DMS 273 (cell line): ENCODE measurements at regions not wholly inside any gene's neighbourhood (a gene's known extent, or its start where the extent isn't known, plus 50 kb on each side); places are given as distances from the start of the nearest gene placed in this dataset.
A peak's percentile ranks its signal among the peaks of the same experiment; 100 is the strongest.

Experiments
- DNase-seq: peaks from one replicate; lab custom pipeline; 2025; ENCODE audit not compliant: unreplicated experiment; lab: John Stamatoyannopoulos, UW

DNA sequence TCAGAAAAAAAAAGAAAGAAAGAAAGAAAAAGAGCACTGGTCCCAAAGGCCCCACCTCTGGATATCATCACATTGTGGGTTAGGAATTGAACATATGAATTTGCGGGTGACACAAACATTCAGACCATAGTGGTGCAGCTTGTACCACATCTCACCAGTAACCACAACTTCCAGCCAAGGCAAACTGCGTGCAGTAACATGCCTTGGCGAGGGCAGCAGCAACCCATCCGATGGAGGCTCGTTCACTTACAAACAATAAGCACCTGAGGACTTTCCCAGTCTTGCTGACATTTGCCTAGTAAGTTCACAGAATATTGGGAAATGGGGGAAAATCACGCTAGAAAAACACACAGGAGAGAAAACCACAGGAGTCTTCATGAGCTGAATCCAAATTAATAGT is 508.1 kb downstream of the ZNF608 start:
- DNase-seq: no peak

DNA sequence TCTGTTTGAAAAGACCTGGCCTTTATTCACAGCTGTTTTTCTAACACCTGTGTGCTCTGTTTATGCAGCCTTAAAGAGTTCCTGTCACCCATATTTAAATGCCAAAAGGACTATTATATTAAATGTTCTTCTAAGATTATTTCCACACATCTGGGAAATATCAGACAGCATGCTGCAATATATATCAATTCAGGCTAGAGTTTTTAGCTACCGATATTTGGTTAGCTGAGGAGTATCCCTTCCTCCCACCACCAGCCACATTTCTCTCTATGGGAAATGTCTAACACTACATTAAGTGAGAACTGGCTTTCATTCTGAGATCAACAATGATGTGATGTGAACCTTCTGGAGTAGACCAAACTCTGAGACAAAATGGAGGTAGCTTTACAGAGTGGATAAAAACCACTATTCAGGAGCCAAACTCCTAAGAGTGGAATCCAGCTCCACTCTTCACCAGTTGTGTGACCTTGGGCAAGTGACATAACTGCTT is 509.2 kb downstream of the ZNF608 start:
- DNase-seq: no peak

DNA sequence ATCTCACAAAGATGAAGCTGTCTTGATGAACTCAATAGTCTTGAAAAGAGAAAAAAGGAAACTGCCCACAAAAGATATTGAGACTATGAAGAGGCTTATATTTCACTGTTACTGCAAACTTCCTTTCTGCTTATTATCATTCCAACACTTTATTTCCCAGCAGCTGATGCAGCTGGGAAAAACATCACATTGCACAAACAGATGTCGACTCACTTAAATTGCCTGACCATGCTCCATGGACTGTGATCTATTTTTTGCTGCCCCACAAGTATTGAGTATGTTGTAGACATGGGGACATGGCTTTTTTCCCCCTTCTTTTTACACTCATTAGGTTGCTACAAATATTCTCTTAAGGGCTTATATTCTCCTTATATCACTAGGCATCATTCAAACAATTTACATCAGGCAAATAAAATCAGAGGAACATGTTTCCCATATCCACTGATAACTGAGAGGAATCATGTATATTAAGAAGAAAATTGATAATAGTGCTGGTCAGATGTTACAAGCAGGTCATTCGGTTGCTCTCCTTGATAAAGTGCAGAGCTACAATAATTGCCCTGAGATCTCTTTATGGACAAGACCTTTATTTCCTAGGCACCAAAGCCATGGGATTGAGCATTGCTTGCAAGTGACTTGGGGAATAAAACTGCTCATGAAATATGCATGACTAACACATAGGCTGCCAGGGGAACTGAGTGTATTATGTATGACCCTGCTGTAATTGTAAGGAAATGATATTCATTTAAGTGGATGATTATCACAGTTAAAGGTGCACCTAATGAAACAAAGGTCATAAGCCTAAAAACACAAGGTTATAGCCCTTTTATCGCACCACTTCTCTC is 509.9 kb downstream of the ZNF608 start:
- peak; percentile 60 for DNase-seq

- DNase-seq: no peak
Measured at GRCh38 chr5:124235576-124235975, 510.9 kb downstream of the ZNF608 start.

GRCh38 chr5:124234770-124235562 is 511.5 kb downstream of the ZNF608 start:
- DNase-seq: no peak

GRCh38 chr5:124234022-124234769 is 512.2 kb downstream of the ZNF608 start:
- peak; percentile 40 for DNase-seq

- DNase-seq: no peak
Measured at GRCh38 chr5:124232515-124232914, 513.9 kb downstream of the ZNF608 start.

DNA sequence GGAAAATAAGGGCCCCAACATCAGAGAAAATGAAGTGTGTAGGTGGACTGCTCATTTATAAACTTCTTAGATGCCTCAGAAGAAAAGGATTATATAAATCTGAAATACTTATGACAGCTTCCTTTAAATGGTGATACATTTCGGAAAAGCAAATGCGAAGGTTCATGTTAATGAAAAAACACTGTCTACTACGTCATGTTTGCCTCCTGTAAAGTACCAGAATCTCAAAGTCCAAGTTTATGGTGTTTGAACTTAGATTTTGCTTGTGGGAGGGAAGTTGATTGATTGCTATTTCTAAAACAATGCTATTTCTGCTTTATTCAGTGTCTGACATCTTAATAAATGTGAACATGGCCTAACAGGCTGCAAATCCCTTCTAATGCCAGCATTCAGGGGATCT is 514.6 kb downstream of the ZNF608 start:
- no peak for DNase-seq

GRCh38 chr5:124231230-124231629 is 515.2 kb downstream of the ZNF608 start:
- DNase-seq: no peak

DNA sequence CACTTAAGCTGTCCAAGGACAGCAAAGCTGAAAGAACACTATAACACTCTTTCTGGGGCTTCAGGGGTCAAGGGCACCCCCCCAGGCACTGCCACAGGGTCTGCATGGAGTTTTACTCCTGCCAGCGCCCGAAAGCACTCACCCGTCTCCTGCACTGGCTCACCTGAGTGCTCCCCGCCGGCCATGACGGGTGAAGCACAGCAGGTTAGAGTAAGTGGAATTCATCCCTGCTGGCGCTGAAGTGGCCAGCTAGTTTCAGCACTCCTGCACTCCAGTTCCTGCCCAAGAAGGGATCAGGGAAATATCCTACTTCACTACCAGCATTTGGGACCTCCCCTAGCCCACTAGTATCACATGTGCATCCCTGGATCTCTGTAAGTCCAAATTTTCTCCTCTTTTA is 516.0 kb downstream of the ZNF608 start:
- DNase-seq: no peak

DNA sequence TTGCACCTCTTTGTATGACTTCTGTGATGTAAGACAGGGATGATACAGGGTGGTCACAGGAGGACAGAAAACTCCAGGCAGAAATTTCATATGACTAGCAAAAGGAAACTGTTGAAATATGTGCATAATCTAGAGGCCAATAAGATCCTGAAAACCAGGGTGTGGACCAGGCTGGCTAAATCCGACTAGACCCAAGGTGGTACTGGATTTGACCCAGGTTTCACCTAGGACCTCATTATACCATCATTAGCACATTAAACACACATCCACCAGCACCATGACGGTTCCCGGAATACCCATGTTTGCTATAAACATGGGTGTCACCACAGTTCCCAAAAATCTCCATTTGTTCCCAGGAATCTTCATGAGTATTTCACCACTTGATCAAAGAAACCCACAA is 517.1 kb downstream of the ZNF608 start:
- no peak for DNase-seq

- DNase-seq: no peak
Measured at GRCh38 chr5:124227914-124228313, 518.5 kb downstream of the ZNF608 start.

DNA sequence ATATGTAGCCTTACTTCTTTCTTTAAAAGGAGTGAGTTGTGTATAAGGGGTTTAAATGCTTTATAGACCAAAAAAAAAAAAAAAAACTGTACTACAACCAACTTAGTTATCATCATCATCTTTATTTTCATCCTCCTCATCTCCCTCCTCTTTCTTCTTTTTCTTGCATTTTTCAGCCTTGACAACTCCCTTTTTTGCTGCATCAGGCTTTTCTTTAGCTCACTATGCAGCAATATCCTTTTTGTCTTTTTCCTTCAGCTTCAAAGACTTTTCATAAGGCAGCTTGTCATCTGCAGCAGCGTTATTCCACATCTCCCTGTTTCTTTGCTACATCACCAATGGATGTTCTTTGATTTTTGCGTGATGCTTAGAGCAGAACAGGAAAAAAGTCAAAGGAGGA is 526.0 kb downstream of the ZNF608 start:
- no peak for DNase-seq

DNA sequence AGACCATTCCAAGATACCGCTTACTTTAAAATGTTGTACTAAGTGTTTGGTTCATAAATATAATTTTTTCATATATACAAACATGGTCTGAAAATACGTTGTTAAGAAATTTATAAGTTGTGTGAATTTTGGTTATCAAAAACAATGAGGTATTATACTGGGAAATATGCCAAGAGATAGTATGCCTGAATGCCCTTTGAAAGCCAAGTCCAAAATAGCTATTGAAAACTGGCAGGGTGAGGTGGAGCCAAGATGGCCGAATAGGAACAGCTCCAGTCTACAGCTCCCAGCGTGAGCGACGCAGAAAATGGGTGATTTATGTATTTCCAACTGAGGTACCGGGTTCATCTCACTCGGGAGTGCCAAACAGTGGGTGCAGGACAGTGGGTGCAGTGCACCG is 533.5 kb downstream of the ZNF608 start:
- DNase-seq: peak; percentile 7

DNA sequence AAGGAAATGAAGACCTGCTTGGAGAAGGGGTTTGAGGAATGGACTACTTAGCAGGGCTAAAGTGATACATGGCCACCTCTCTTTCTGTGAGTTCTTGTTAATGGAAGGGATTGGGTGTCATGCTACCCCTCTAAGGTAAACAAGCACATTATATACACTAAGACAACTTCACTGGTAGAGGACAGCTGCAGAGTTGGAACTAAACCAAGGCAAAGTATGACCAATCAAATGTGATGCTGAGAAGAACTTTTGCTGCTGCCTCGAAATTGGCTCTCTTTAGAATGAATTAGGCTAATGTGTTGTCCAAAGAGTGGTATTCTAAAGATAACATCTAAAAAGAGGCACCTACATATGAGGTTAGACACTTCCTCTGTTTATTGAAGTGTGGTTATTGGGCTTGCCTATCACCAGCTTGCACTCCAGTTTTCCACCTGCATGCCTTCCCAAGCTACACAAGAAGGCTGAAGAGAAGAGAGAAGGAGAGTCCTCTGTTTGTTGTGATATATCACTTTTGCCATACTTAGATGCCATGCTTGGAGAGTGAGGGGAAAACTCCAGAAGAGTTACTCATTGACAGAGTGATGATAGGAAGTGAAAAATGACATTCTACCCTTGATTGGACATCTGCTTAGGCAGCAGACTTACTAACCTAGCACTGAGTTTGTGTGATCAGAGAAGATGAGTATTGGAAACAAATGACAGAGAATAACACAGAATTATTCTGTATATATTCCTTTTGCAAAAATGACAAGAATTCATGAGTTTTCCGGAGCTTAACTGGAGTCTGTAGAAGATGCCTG is 536.1 kb downstream of the ZNF608 start:
- DNase-seq: no peak

DNA sequence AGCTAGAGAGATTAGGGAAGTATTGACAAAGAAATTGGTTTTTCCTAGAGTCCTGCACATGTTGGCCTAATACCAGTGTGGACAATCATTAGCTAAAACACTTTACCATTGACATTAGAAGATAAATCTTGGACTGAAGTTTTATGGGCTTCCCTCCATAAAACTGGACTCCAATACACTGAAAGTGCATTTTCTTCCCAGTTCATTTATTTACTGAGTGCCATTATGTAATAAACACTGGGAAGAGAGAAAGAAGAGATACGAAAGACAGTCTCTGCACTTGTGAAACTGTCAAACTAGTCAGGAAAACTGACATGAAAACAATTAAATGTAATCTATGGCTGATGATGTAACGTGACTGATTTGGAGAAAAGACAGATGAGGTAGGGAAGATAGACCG is 539.3 kb downstream of the ZNF608 start:
- no peak for DNase-seq

GRCh38 chr5:124206540-124206939 is 539.9 kb downstream of the ZNF608 start:
- peak; percentile 29 for DNase-seq

- DNase-seq: no peak
Measured at GRCh38 chr5:124203303-124203702, 543.1 kb downstream of the ZNF608 start.

GRCh38 chr5:124200381-124200780 is 546.1 kb downstream of the ZNF608 start:
- no peak for DNase-seq

DNA sequence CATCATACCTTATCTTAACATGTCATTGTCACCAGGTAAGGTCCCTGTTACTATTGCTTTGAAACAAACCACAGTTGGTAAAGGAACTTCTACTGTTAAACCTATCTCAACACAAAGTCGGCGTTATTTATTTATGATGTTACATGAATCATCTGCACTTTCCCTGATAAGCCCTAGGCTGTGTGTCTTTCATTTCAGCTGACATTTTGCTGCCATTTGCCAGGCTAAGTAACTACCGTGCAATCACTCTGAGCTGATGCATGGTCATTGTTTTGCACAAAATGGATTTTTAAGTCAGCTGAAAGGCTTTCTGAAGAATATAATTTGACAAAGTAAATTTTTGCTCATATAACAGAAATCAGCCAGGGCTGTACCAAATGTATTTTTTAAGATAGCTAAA is 546.5 kb downstream of the ZNF608 start:
- no peak for DNase-seq

- DNase-seq: no peak
Measured at GRCh38 chr5:124195411-124195810, 551.0 kb downstream of the ZNF608 start.
